ENCODE measurements at regions not wholly inside any gene's neighbourhood (a gene's known extent, or its start where the extent isn't known, plus 50 kb on each side); places are given as distances from the start of the nearest gene placed in this dataset.
"Not testable (repeated sequence)": the region's sequence is repeated elsewhere in the genome, so short reads cannot be mapped to it uniquely, and the experiment has no call there.

DNA sequence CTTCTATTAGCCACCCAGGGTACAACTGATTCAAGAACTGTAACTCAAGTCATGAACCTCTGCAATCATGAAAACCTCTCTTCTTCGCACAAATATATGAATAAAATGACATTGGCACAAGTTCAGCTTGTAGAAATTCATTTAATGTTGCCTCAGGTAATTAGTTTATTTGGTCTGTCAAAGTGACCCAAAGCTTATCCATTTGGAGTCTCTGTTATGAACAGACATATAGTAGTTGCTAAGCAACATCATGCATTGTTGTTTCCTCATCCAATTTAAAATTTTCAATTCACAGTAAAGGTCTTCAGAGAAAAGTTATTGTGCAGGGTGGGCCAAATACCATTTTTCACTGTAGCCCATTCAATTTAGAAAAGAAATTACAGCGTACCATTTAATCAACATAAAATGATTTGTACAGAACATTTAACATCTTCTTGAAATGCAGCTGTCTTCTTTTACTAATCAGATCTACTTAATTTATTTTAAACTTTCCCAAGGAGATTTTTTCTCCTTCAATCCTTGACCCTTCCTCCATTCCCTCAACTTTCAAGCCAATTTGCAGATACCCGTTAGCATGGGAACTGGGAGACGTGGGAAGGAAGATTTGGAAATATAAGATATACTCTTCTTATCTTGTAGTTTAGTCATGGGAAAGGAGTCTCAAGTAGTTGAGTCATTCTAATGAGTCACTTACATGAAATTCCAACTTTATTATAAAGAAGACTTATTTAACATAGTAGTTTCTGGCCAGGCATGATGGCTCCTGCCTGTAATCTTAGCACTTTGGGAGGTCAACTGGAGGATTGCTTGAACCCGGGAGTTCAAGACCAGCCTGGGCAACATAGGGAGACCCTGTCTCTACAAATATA is 231.3 kb downstream of the ATPSCKMT start:
- TF ChIP-seq, protein P1, sequence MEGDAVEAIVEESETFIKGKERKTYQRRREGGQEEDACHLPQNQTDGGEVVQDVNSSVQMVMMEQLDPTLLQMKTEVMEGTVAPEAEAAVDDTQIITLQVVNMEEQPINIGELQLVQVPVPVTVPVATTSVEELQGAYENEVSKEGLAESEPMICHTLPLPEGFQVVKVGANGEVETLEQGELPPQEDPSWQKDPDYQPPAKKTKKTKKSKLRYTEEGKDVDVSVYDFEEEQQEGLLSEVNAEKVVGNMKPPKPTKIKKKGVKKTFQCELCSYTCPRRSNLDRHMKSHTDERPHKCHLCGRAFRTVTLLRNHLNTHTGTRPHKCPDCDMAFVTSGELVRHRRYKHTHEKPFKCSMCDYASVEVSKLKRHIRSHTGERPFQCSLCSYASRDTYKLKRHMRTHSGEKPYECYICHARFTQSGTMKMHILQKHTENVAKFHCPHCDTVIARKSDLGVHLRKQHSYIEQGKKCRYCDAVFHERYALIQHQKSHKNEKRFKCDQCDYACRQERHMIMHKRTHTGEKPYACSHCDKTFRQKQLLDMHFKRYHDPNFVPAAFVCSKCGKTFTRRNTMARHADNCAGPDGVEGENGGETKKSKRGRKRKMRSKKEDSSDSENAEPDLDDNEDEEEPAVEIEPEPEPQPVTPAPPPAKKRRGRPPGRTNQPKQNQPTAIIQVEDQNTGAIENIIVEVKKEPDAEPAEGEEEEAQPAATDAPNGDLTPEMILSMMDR (conservative IDR thresholded peaks at IDR 0.05) = no peak
- TF ChIP-seq ZFX (IDR thresholded peaks at IDR 0.05) = no peak
- no peak overlapping the region for H3K27ac ChIP-seq

DNA sequence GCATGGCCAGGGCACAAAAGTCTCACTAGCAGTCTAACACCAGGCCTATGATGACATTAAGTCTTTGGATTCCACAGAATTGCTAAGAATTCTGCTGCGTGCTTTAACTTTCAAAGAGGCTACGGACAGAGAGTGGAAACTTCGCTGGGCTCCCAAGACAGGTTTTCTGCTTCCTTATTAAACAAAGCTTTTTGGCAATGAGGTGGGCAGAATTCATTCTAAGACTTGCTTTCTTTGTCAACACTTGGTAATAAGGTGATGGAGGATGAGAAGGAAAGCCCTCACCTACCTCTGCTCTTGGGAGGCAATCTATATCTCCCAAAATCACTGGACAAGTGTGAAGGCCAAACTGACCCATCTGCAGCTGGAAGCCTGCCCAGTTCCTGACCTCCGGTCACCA is 231.9 kb downstream of the ATPSCKMT start:
- H3K27ac ChIP-seq = no peak overlapping the region
- TF ChIP-seq, protein P1 (conservative IDR thresholded peaks at IDR 0.05) = no peak
- no peak for TF ChIP-seq ZFX (IDR thresholded peaks at IDR 0.05)

DNA sequence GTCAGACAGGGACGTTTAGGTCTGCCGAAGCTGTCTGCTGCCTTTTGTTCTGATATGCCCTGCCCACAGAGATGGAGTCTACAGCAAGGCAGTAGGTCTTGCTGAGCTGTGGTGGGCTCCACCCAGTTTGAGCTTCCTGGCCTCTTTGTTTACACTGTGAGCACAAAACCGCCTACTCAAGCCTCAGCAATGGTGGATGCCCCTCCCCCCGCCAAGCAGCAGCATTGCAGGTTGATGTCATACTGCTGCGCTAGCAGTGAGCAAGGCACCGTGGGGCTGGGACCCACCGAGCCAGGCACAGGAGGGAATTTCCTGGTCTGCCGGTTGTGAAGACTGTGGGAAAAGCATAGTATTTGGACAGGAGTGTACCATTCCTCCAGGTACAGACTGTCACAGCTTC is 233.1 kb downstream of the ATPSCKMT start:
- H3K27ac ChIP-seq = not testable (repeated sequence)

DNA sequence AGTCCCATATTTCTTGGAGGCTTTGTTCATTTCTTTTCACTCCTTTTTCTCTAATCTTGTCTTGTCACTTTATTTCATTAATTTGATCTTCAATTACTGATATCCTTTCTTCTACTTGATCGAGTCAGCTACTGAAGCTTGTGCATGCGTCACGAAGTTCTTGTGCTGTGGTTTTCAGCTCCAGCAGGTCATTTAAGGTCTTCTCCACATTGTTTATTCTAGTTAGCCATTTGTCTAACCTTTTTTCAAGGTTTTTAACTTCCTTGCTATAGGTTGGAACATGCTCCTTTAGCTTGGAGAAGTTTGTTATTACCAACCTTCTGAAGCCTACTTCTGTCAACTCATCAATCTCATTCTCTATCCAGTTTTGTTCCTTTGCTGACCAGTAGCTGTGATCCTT is 234.0 kb downstream of the ATPSCKMT start:
- not testable (repeated sequence) for H3K27ac ChIP-seq

DNA sequence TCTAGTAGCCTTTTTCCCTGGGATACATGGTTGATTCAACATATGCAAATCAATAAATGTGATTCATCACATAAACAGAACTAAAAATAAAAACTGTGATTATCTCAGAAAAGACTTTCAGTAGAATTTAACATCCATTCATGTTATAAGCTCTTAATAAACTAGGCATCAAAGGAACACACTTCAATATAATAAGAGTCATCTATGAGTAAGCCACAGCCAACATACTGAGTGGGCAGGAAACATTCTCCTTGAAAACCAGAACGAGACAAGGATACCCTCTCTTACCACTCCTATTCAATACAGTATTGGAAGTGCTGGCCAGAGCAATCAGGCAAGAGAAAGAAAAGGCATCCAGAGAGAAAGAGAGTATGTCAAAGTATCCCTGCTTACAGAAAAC is 239.9 kb downstream of the ATPSCKMT start:
- no peak for TF ChIP-seq ZFX (IDR thresholded peaks at IDR 0.05)
- TF ChIP-seq, protein P1 (conservative IDR thresholded peaks at IDR 0.05) = no peak
- H3K27ac ChIP-seq = no peak overlapping the region

DNA sequence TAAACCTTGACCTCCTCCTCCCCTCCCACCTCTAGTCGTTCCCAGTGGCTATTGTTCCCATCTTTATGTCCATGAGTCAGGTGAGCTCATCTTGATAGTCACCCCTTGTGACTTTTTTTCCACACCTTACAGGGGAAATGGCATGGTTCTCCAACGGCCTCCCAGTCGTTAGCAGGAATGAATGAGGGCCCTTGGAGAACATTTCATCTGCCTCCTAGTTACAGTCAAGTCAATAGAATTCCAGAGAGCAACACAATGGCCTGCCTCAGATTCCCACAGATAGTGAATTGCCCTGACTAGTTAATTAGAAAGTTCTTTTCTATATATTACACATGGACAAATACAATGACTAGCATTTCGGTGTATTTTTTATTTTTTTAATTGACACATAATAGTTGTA is 262.6 kb downstream of the ATPSCKMT start:
- TF ChIP-seq, protein P1 (conservative IDR thresholded peaks at IDR 0.05) = no peak
- TF ChIP-seq ZFX (IDR thresholded peaks at IDR 0.05) = no peak

DNA sequence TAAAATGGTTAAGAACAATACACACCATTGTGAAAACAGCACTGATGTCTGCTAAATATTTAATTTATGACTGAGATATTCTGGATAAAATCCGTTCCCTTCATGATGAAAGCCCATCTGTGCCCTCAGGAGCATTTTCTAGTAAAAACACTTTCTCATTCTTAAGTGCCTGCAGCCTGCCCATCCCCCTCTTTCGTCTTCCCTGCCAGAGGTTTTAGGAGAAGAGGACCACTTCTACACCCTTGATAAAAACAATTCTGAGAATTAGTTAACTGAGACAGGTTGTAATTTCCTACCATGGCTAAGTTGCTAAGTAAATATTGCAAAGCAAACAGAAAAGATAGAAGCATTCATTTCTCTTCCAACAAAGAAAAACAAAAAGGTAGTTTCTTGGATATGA is 272.6 kb downstream of the ATPSCKMT start:
- no peak for TF ChIP-seq ZFX (IDR thresholded peaks at IDR 0.05)
- TF ChIP-seq, protein P1 (conservative IDR thresholded peaks at IDR 0.05) = no peak
- H3K27ac ChIP-seq = no peak overlapping the region

More for the DNA sequence above, 262.6 kb downstream of the ATPSCKMT start:
- no peak overlapping the region for H3K27ac ChIP-seq

DNA sequence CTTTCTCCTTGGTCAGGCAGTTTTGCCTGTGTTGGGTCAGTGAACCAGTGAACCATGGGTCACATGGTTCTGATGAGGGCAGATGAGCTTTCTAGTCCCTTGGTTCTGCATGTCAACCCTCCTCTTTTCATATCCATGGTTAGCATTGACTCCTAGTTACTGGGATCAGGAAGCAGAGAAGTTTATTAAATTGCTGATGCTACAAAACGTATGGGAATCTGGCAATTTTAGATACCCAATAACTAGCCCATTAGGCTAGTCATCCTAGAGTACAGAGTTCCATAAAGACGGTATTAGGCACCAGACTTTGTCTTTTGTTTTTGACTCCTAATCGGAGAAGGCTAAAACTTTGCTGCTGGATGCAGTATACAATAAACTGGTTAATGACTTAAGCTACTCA is 273.1 kb downstream of the ATPSCKMT start:
- TF ChIP-seq ZFX (IDR thresholded peaks at IDR 0.05) = no peak
- TF ChIP-seq, protein P1 (conservative IDR thresholded peaks at IDR 0.05) = no peak
- H3K27ac ChIP-seq = no peak overlapping the region
